Stimulated activated CD4-positive, alpha-beta T cell treated with anti-CD3 and anti-CD28 coated beads, Interleukin-4, amount 100 ng/mL, for 1 hour (primary cell): ENCODE measurements at regions not wholly inside any gene's neighbourhood (a gene's known extent, or its start where the extent isn't known, plus 50 kb on each side); places are given as distances from the start of the nearest gene placed in this dataset.
"Not testable (repeated sequence)": the region's sequence is repeated elsewhere in the genome, so short reads cannot be mapped to it uniquely, and the experiment has no call there.

Source experiments
- DNase-seq: peaks from one replicate; pipeline ENCODE4 v3.0.0-alpha.2; 2020

GRCh38 chr5:164317676-164318075 lies 812.3 kb downstream of the MAT2B start:
- no peak for DNase-seq

- DNase-seq: no peak
Measured at GRCh38 chr5:164319161-164319560, 813.7 kb downstream of the MAT2B start.

GRCh38 chr5:164324239-164324638 lies 818.8 kb downstream of the MAT2B start:
- no peak for DNase-seq

GRCh38 chr5:164326219-164326618 lies 820.8 kb downstream of the MAT2B start:
- no peak for DNase-seq

- DNase-seq: not testable (repeated sequence)
Measured at GRCh38 chr5:164327166-164327565, 821.7 kb downstream of the MAT2B start.

- DNase-seq: no peak
Measured at GRCh38 chr5:164332349-164333196, 827.2 kb downstream of the MAT2B start.

GRCh38 chr5:164335837-164336236 lies 830.4 kb downstream of the MAT2B start:
- DNase-seq: no peak

- no peak for DNase-seq
Measured at GRCh38 chr5:164336276-164336675, 830.9 kb downstream of the MAT2B start.

- no peak for DNase-seq
Measured at GRCh38 chr5:164336906-164337305, 831.5 kb downstream of the MAT2B start.

- DNase-seq: no peak
Measured at GRCh38 chr5:164341056-164341619, 835.7 kb downstream of the MAT2B start.

- no peak for DNase-seq
Measured at GRCh38 chr5:164345173-164345849, 839.9 kb downstream of the MAT2B start.

GRCh38 chr5:164345853-164346252 lies 840.4 kb downstream of the MAT2B start:
- no peak for DNase-seq

- no peak for DNase-seq
Measured at GRCh38 chr5:164346785-164347630, 841.6 kb downstream of the MAT2B start.

GRCh38 chr5:164350236-164350635 lies 844.8 kb downstream of the MAT2B start:
- no peak for DNase-seq

- DNase-seq: no peak
Measured at GRCh38 chr5:164351245-164351834, 845.9 kb downstream of the MAT2B start.

- DNase-seq: no peak
Measured at GRCh38 chr5:164352695-164353094, 847.3 kb downstream of the MAT2B start.

- no peak for DNase-seq
Measured at GRCh38 chr5:164353155-164353554, 847.7 kb downstream of the MAT2B start.

- no peak for DNase-seq
Measured at GRCh38 chr5:164354139-164354751, 848.8 kb downstream of the MAT2B start.

GRCh38 chr5:164355267-164355830 lies 849.9 kb downstream of the MAT2B start:
- DNase-seq: no peak

- no peak for DNase-seq
Measured at GRCh38 chr5:164356790-164357189, 851.4 kb downstream of the MAT2B start.

GRCh38 chr5:164357395-164358033 lies 852.1 kb downstream of the MAT2B start:
- no peak for DNase-seq
